ENCODE measurements at regions not wholly inside any gene's neighbourhood (a gene's known extent, or its start where the extent isn't known, plus 50 kb on each side); places are given as distances from the start of the nearest gene placed in this dataset.
"Not testable (repeated sequence)": the region's sequence is repeated elsewhere in the genome, so short reads cannot be mapped to it uniquely, and the experiment has no call there.

DNA sequence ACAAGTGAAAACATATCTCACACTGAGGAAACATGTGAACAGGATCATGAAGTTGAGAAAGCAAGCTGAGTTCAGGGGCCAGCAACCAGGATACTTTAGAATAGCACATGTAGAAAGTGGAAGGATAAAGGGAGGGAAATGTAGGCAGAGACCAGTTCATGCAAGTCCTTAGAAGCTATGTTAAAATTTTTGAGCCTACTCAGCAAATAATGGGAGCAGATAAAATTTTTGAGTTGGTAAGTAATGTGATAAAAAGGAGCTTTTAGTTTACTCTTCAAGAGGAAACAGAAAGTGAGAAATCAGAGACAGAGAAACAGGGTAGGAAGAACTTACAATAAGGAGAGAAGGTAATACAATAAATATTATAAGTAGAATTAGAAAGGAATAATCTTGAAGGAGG is 105.6 kb upstream of the ZBTB20 start:
- DNase-seq (ENCODE audit: low spot score) (no peak), FAIRE-seq (no peak)

GRCh38 chr3:115254492-115255196 is 107.6 kb upstream of the ZBTB20 start:
- peak; percentile 71 for FAIRE-seq
- DNase-seq (ENCODE audit: low spot score), result no peak

DNA sequence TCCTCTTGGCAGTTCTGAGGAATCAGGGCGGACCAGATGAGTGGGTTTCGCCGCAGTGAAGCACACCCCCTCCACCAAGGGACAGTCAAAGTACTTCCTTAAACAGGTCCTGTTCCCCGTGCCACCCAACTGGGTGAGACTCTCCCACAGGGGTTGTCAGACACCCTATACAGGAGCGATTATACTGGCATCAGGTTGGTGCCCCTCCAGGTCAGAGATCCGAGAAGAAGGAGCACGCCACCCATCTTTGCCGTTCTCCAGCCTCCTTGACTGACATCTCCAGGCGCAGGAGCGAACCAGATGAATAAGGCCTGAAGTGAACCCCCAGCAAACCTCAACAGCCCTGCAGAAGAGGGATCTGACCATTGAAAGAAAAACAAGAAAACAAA is 108.1 kb upstream of the ZBTB20 start:
- DNase-seq (ENCODE audit: low spot score) (no peak), FAIRE-seq (no peak)

- FAIRE-seq, result no peak
These were observed 123.8 kb upstream of the ZBTB20 start for GRCh38 chr3:115270849-115271248.

GRCh38 chr3:115272036-115272824 is 125.1 kb upstream of the ZBTB20 start:
- peak; percentile 63 for DNase-seq (ENCODE audit: low spot score)
- FAIRE-seq, result no peak

More at GRCh38 chr3:115270849-115271248, 123.8 kb upstream of the ZBTB20 start:
- no peak for DNase-seq (ENCODE audit: low spot score)

GRCh38 chr3:115275896-115276295 is 128.8 kb upstream of the ZBTB20 start:
- DNase-seq (ENCODE audit: low spot score), result no peak
- FAIRE-seq, result peak; percentile 83

DNA sequence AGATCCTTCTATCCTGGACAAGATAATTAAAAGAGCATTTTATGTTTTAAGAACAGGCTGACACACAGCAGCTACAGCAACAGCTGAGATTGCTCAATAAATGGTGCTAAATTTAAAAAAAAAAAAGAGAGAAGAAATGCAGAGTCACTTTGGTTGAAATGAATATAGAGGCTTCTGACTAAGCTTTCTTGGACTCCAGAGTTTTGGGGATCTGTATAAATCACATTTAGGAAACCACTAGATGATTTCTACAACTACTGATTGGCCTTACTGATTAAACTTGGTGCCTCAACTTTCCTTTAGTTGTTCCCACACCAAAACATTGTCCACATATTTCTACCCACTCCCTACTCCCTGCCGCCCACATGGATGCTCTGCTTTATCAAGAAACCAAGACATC is 132.9 kb upstream of the ZBTB20 start:
- DNase-seq (ENCODE audit: low spot score), result no peak
- no peak for FAIRE-seq

DNA sequence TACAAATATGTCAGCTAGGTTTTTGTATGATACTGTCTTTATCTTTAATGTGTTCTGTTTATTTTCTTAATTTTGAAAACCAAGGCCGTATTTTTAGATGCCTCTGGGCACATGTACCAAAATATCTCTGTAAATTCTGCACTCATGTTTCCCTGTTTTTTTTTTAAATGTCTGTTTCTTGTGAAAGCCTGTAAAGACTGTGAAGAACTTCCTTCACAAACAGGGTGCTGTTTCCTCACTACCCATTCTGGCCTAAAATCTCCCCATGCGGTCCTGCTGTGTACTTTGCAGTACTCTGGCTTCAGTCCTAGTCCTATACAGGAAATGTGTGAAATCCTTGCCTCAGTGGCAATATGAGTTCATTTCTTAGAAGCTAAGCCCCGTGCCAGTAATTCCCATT is 133.4 kb upstream of the ZBTB20 start:
- FAIRE-seq, result no peak

DNA sequence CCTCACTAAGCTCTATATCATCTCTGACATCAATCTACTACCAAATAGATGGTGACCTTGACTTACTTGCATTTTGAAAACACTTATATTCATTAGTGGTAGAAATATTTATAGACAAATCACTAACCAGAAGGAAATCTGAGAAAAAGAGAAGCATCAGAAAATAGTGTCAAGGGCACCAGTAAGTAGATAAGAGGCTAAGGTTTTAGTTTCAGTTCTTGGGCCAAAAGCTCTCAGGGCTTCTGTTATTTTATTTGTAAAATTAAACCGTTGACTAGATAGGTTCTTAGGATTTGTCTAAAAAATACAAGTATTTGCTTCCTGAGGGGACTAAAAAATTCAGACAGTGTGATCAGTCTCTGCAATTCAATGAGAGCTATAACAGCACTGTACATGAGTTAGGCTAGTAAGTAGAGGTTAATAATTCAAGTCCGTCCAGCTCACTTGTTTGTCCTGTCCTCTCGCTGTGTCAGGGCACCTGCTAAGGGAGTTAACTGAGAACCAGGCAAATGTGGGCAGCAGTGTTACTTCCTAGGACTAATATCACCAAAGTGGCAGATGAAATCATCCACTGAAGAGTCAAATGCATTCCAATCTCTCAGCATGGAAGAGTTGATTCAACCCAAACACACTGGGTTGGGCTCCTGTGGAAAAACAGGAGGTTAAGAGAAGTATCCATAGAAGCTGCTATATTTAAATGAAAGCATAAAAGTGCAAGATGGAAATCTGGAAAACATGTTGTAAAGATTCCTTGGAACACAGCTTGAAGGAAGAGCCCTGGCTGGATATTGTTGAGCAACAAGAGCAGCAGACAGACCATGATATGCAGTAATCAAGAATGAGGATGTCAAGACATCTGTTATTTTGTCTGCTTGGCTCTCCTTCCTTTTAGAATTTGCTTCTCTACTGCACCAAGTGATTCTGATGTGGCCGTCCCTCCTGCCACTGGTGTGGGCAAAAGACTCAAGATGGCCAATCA is 134.9 kb upstream of the ZBTB20 start:
- no peak for DNase-seq (ENCODE audit: low spot score)
- no peak for FAIRE-seq

More for the DNA sequence above, 133.4 kb upstream of the ZBTB20 start:
- DNase-seq (ENCODE audit: low spot score), result no peak

GRCh38 chr3:115284980-115285379 is 137.9 kb upstream of the ZBTB20 start:
- no peak for FAIRE-seq

DNA sequence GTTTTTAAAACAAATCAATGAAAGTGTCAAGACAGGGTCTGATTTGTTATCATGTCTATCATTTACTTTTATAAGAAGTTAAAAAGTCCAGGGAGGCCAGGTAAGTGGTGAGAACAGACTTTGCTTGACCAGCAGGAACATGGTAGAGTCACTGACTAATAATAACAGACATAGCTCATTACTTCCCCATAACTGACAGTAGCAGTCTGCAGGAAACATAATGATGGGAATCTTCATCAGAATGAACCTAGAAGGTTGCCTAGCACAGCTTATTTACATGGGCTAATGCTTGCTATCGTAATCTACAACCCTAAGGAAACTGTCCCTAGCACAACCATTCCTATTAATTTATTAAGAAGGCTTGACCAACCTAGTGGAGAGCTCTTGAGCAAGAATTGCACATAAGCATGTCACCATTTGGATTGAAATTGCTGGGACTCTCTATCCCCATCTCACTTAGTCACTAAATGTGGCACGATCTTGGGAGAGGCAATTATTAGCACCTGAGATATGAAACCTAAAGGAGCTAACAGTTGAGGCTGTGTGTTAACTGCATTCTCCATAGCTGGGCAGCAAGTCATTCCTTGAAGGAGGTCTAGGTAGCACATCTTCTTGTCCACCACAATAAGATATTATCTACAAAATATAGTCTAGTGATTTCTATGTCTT is 139.6 kb upstream of the ZBTB20 start:
- DNase-seq (ENCODE audit: low spot score) (no peak), FAIRE-seq (no peak)

More at GRCh38 chr3:115284980-115285379, 137.9 kb upstream of the ZBTB20 start:
- DNase-seq (ENCODE audit: low spot score), result no peak

DNA sequence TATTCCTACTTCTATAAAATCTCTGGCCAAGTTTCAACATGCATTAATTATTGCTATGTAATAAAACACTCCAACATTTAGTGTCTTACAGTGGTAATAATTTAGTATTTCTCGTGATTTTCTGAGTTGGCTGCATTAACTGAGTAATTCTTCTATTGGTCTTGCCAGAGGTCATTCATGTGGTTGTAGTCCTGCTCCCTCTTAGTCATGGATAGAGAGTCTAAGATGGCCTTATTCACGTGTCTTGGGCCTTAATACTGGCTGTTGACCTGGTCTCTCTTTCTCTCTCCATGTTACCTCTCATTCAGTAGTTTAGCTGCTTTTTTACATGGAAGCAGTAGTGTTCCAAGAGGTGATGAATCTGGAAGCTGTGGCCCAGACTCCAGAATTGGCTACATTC is 140.1 kb upstream of the ZBTB20 start:
- FAIRE-seq, result no peak

DNA sequence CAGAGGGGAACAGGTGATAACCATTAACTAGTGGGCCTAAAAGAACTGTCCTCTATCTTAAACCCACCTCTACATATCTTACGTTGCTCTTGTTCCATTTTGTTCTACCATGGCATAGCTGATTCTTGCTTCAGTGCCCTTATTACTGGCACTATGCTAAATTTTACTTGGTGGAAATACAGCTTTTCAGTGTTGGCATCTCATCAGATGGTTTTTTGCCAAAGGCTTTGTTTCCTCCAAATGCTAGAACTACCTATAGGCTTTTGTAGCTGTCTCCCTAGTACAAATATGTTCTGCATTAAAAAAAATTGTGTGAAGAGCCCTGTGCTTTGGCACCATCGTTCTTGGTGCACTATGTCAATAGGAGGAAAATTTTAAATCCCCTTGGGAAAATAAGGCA is 145.0 kb upstream of the ZBTB20 start:
- DNase-seq (ENCODE audit: low spot score) (no peak), FAIRE-seq (no peak)

More for the DNA sequence above, 140.1 kb upstream of the ZBTB20 start:
- no peak for DNase-seq (ENCODE audit: low spot score)

DNA sequence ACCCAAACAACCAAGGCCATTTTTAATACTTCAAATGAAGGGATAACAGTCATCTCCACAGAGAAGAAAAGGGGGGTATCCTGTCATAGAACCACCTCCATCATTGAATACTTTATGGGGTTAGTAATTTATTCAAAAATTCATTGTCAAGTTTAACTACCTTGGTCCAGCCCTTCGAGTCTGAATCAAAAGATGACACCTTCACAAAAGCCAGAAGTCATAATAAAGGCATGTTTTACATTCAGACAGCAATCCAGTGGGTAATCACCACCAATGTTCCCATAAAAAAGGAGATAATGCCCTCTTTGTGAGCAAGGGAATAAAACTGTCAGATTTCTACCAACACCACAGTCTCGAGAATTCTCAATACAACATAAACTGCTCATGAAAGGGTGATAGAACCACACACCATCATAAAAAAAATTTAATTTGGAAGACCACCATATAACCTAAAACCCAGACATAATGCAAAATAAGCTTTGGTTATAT is 145.6 kb upstream of the ZBTB20 start:
- DNase-seq (ENCODE audit: low spot score), result no peak
- no peak for FAIRE-seq

GRCh38 chr3:115293321-115293720 is 146.2 kb upstream of the ZBTB20 start:
- DNase-seq (ENCODE audit: low spot score) (no peak), FAIRE-seq (no peak)

GRCh38 chr3:115301364-115301860 is 154.3 kb upstream of the ZBTB20 start:
- no peak for FAIRE-seq
- no peak for DNase-seq (ENCODE audit: low spot score)

DNA sequence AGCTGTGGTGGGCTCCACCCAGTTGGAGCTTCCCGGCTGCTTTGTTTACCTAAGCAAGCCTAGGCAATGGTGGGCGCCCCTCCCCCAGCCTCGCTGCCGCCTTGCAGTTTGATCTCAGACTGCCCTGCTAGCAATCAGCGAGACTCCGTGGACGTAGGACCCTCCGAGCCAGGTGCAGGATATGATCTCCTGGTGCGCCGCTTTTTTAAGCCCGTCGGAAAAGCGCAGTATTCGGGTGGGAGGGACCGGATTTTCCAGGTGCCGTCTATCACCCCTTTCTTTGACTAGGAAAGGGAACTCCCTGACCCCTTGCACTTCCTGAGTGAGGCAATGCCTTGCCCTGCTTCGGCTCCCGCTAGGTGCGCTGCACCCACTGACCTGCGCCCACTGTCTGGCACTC is 170.9 kb upstream of the ZBTB20 start:
- not testable (repeated sequence) for DNase-seq (ENCODE audit: low spot score); FAIRE-seq

GRCh38 chr3:115321400-115321805 is 174.3 kb upstream of the ZBTB20 start:
- FAIRE-seq, result no peak
- DNase-seq (ENCODE audit: low spot score), result peak; percentile 56

- FAIRE-seq (no peak), DNase-seq (ENCODE audit: low spot score) (no peak)
These were observed 175.8 kb upstream of the ZBTB20 start for GRCh38 chr3:115322901-115323300.

GRCh38 chr3:115323380-115323779 is 176.3 kb upstream of the ZBTB20 start:
- DNase-seq (ENCODE audit: low spot score), result no peak
- no peak for FAIRE-seq

- FAIRE-seq, result no peak
These were observed 177.0 kb upstream of the ZBTB20 start for GRCh38 chr3:115324056-115324455.

More at GRCh38 chr3:115324056-115324455, 177.0 kb upstream of the ZBTB20 start:
- DNase-seq (ENCODE audit: low spot score), result no peak
